ENCODE measurements at regions not wholly inside any gene's neighbourhood (a gene's known extent, or its start where the extent isn't known, plus 50 kb on each side); places are given as distances from the start of the nearest gene placed in this dataset.

GRCh38 chr22:27679693-27680488, 121.7 kb downstream of the MN1 start:
- DNase-seq (ENCODE audit: low read depth in 3 of 3), result no peak

GRCh38 chr22:27680636-27681035, 120.9 kb downstream of the MN1 start:
- no peak for DNase-seq (ENCODE audit: low read depth in 3 of 3)

GRCh38 chr22:27681037-27681436, 120.5 kb downstream of the MN1 start:
- DNase-seq (ENCODE audit: low read depth in 3 of 3), result no peak

GRCh38 chr22:27682437-27682836, 119.1 kb downstream of the MN1 start:
- no peak for DNase-seq (ENCODE audit: low read depth in 3 of 3)

GRCh38 chr22:27684901-27685300, 116.7 kb downstream of the MN1 start:
- no peak for DNase-seq (ENCODE audit: low read depth in 3 of 3)

- DNase-seq (ENCODE audit: low read depth in 3 of 3), result no peak
These were observed 116.0 kb downstream of the MN1 start for GRCh38 chr22:27685515-27685914.

- DNase-seq (ENCODE audit: low read depth in 3 of 3), result no peak
These were observed 115.6 kb downstream of the MN1 start for GRCh38 chr22:27685970-27686369.

- no peak for DNase-seq (ENCODE audit: low read depth in 3 of 3)
These were observed 115.0 kb downstream of the MN1 start for GRCh38 chr22:27686534-27686933.

GRCh38 chr22:27687984-27688545, 113.5 kb downstream of the MN1 start:
- DNase-seq (ENCODE audit: low read depth in 3 of 3), result no peak

GRCh38 chr22:27689664-27690063, 111.9 kb downstream of the MN1 start:
- no peak for DNase-seq (ENCODE audit: low read depth in 3 of 3)

- DNase-seq (ENCODE audit: low read depth in 3 of 3), result no peak
These were observed 111.0 kb downstream of the MN1 start for GRCh38 chr22:27690599-27690998.

- DNase-seq (ENCODE audit: low read depth in 3 of 3), result no peak
These were observed 109.3 kb downstream of the MN1 start for GRCh38 chr22:27692243-27692642.

- DNase-seq (ENCODE audit: low read depth in 3 of 3), result no peak
These were observed 105.6 kb downstream of the MN1 start for GRCh38 chr22:27695925-27696324.

GRCh38 chr22:27697888-27698287, 103.7 kb downstream of the MN1 start:
- DNase-seq (ENCODE audit: low read depth in 3 of 3), result no peak

Measured in stimulated activated CD4-positive, alpha-beta T cell treated with anti-CD3 and anti-CD28 coated beads, TNF-alpha, amount 100 ng/mL, for 4 hours (primary cell).